ENCODE measurements at regions not wholly inside any gene's neighbourhood (a gene's known extent, or its start where the extent isn't known, plus 50 kb on each side); places are given as distances from the start of the nearest gene placed in this dataset.
"Not testable (repeated sequence)": the region's sequence is repeated elsewhere in the genome, so short reads cannot be mapped to it uniquely, and the experiment has no call there.

- H3K27ac ChIP-seq; H3K4me1 ChIP-seq; DNase-seq; H3K27me3 ChIP-seq; ATAC-seq; intact Hi-C loops (cut with DNase I); H3K4me3 ChIP-seq; H3K36me3 ChIP-seq; H3K9me3 ChIP-seq: not testable (repeated sequence)
- WGBS, 2 donors = no CpG with 5 or more reads among the region's 6 CpGs
Observed at GRCh38 chr14:19120383-19120782, 153.1 kb downstream of the POTEM start.

GRCh38 chr14:19126269-19127051 lies 159.2 kb downstream of the POTEM start:
- ATAC-seq; H3K4me3 ChIP-seq; H3K27ac ChIP-seq; H3K27me3 ChIP-seq; H3K4me1 ChIP-seq; H3K36me3 ChIP-seq; intact Hi-C loops (cut with DNase I): not testable (repeated sequence)
- DNase-seq = peak in 1 of 2 donors; percentile 2
- H3K9me3 ChIP-seq = peaks cover 0 to 10% (median 0%) of the 10 kb centered on the region in 11 donors
- 79 to 85% methylated on average over 5 of the region's 5 CpGs for WGBS, 2 donors

- H3K27me3 ChIP-seq; intact Hi-C loops (cut with DNase I); H3K36me3 ChIP-seq; H3K27ac ChIP-seq; H3K4me1 ChIP-seq; DNase-seq; H3K4me3 ChIP-seq: not testable (repeated sequence)
- peaks cover 0 to 10% (median 0%) of the 10 kb centered on the region in 11 donors for H3K9me3 ChIP-seq
- 67 to 73% methylated on average over 9 to 10 of the region's 10 CpGs for WGBS, 2 donors
- ATAC-seq = peak in 1 of 8 donors; percentile 17
Observed at GRCh38 chr14:19127664-19128435, 160.6 kb downstream of the POTEM start.

GRCh38 chr14:19131553-19131952 lies 164.3 kb downstream of the POTEM start:
- H3K27ac ChIP-seq; H3K36me3 ChIP-seq; intact Hi-C loops (cut with DNase I); H3K4me1 ChIP-seq; H3K4me3 ChIP-seq; H3K9me3 ChIP-seq; H3K27me3 ChIP-seq; DNase-seq: not testable (repeated sequence)
- 94% methylated on average over 2 of the region's 12 CpGs; no CpG with 5 or more reads in 1 of the 2 donors for WGBS, 2 donors
- peak in 3 of 8 donors; percentile 17 to 29 (median 27) for ATAC-seq

- 84% methylated on average over 24 of the region's 45 CpGs; no CpG with 5 or more reads in 1 of the 2 donors for WGBS, 2 donors
- H3K27ac ChIP-seq; intact Hi-C loops (cut with DNase I); H3K4me3 ChIP-seq; ATAC-seq; H3K9me3 ChIP-seq; DNase-seq; H3K27me3 ChIP-seq; H3K36me3 ChIP-seq; H3K4me1 ChIP-seq: not testable (repeated sequence)
Observed at GRCh38 chr14:19132013-19132835, 165.0 kb downstream of the POTEM start.

- DNase-seq; H3K27ac ChIP-seq; H3K4me1 ChIP-seq; H3K9me3 ChIP-seq; H3K36me3 ChIP-seq; H3K27me3 ChIP-seq; H3K4me3 ChIP-seq; intact Hi-C loops (cut with DNase I); ATAC-seq: not testable (repeated sequence)
- WGBS, 2 donors = 80% methylated on average over 2 of the region's 22 CpGs; no CpG with 5 or more reads in 1 of the 2 donors
Observed at GRCh38 chr14:19132836-19133120, 165.5 kb downstream of the POTEM start.

- ATAC-seq = peak in 1 of 8 donors; percentile 25
- H3K4me3 ChIP-seq; H3K27ac ChIP-seq; H3K36me3 ChIP-seq; DNase-seq; H3K27me3 ChIP-seq; intact Hi-C loops (cut with DNase I); H3K4me1 ChIP-seq: not testable (repeated sequence)
- WGBS, 2 donors = 59 to 68% methylated on average over 9 to 11 of the region's 23 CpGs
- H3K9me3 ChIP-seq = peaks cover 0 to 16% (median 0%) of the 10 kb centered on the region in 11 donors
Observed at GRCh38 chr14:19157106-19157709, 190.0 kb downstream of the POTEM start.

- H3K27ac ChIP-seq; DNase-seq; intact Hi-C loops (cut with DNase I); ATAC-seq; H3K27me3 ChIP-seq; H3K36me3 ChIP-seq; H3K4me3 ChIP-seq; H3K4me1 ChIP-seq: not testable (repeated sequence)
- 69 to 80% methylated on average over 17 of the region's 21 CpGs for WGBS, 2 donors
- peaks cover 0 to 16% (median 0%) of the 10 kb centered on the region in 11 donors for H3K9me3 ChIP-seq
Observed at GRCh38 chr14:19158012-19158411, 190.8 kb downstream of the POTEM start.

GRCh38 chr14:19158588-19158987 lies 191.4 kb downstream of the POTEM start:
- H3K4me1 ChIP-seq = not testable (repeated sequence)

GRCh38 chr14:19159003-19159625 lies 191.9 kb downstream of the POTEM start:
- ATAC-seq; intact Hi-C loops (cut with DNase I); DNase-seq; H3K27me3 ChIP-seq; H3K4me3 ChIP-seq; H3K4me1 ChIP-seq; H3K36me3 ChIP-seq; H3K27ac ChIP-seq: not testable (repeated sequence)
- H3K9me3 ChIP-seq = peaks cover 0 to 21% (median 0%) of the 10 kb centered on the region in 11 donors
- 54 to 75% methylated on average over 9 to 22 of the region's 23 CpGs for WGBS, 2 donors

More at GRCh38 chr14:19158588-19158987, 191.4 kb downstream of the POTEM start:
- intact Hi-C loops (cut with DNase I); H3K27ac ChIP-seq; DNase-seq; H3K27me3 ChIP-seq; ATAC-seq; H3K4me3 ChIP-seq; H3K36me3 ChIP-seq: not testable (repeated sequence)
- 77 to 80% methylated on average over 3 to 12 of the region's 18 CpGs for WGBS, 2 donors
- peaks cover 0 to 16% (median 0%) of the 10 kb centered on the region in 11 donors for H3K9me3 ChIP-seq

Measured in heart right ventricle (tissue), 16 donors.